Fibroblast of lung (primary cell): ENCODE measurements at regions not wholly inside any gene's neighbourhood (a gene's known extent, or its start where the extent isn't known, plus 50 kb on each side); places are given as distances from the start of the nearest gene placed in this dataset.

Experiments used
- DNase-seq, 2 donors: peaks; one replicate each; pipeline versions ENCODE4 v3.0.0 to v3.0.0-alpha.2; 2010; ENCODE audit warnings: low read depth in 2 of 2
- H2AFZ ChIP-seq: 2 replicates; pipeline ENCODE4 v1.5.1; 2012; ENCODE audit warnings: low read length, control low read depth, inconsistent platforms
- H3K27ac ChIP-seq: 2 replicates; pipeline ENCODE4 v1.5.1; 2011; ENCODE audit warnings: low read length, control low read depth; ENCODE audit not compliant: insufficient read depth
- H3K27me3 ChIP-seq: 2 replicates; pipeline ENCODE4 v1.5.1; 2011; ENCODE audit warnings: mild to moderate bottlenecking, low read length; ENCODE audit not compliant: control insufficient read depth, insufficient read depth
- H3K36me3 ChIP-seq: 2 replicates; pipeline ENCODE4 v1.5.1; 2011; ENCODE audit warnings: low read length; ENCODE audit not compliant: control insufficient read depth, insufficient read depth
- H3K4me1 ChIP-seq: 2 replicates; pipeline ENCODE4 v1.5.1; 2011; ENCODE audit warnings: low read length; ENCODE audit not compliant: control insufficient read depth, insufficient read depth; ENCODE audit errors: extremely low read depth
- H3K4me2 ChIP-seq: 2 replicates; pipeline ENCODE4 v1.5.1; 2011; ENCODE audit warnings: low read length, control low read depth; ENCODE audit not compliant: insufficient read depth; ENCODE audit errors: extremely low read depth
- H3K4me3 ChIP-seq, 4 experiments: fragments of 200-600 bp in 1 of 4; sonication (generic) in 1 of 4; replicated peaks in 1 of 4; 2 replicates each; pipeline ENCODE4 v1.5.1; 2011 to 2016; ENCODE audit warnings: low read length in 4 of 4, low read depth in 3 of 4, mild to moderate bottlenecking in 3 of 4, control low read depth in 2 of 4, inconsistent platforms in 1 of 4, mixed read lengths in 1 of 4; ENCODE audit not compliant: insufficient read depth in 1 of 4; ENCODE audit errors: control extremely low read depth in 1 of 4
- H3K79me2 ChIP-seq: 2 replicates; pipeline ENCODE4 v1.5.1; 2012; ENCODE audit warnings: mild to moderate bottlenecking, low read length, inconsistent platforms; ENCODE audit not compliant: control insufficient read depth, insufficient read depth
- H3K9ac ChIP-seq: 2 replicates; pipeline ENCODE4 v1.5.1; 2011; ENCODE audit warnings: mild to moderate bottlenecking, low read length, control low read depth; ENCODE audit not compliant: insufficient read depth
- H3K9me3 ChIP-seq: 2 replicates; pipeline ENCODE4 v1.5.1; 2012; ENCODE audit warnings: low read depth, low read length; ENCODE audit not compliant: control insufficient read depth, insufficient read depth
- H4K20me1 ChIP-seq: 2 replicates; pipeline ENCODE4 v1.5.1; 2011; ENCODE audit warnings: low read length; ENCODE audit not compliant: control insufficient read depth, insufficient read depth; ENCODE audit errors: extremely low read depth
- EZH2 ChIP-seq: IDR thresholded peaks from 2 replicates; pipeline ENCODE4 v1.5.1; 2012; ENCODE audit warnings: low read length, control low read depth, mild to moderate bottlenecking; ENCODE audit errors: missing control alignments
- TF ChIP-seq, protein P1 (sequence below), 2 donors: IDR thresholded peaks in 1 of 2; conservative IDR thresholded peaks in 1 of 2; 1 replicate in 1 of 2; 2 replicates in 1 of 2; pipeline ENCODE4 v1.5.1; 2011 to 2012; ENCODE audit warnings: low read length in 2 of 2, control low read depth in 1 of 2, inconsistent platforms in 1 of 2, low read depth in 1 of 2, mild to moderate bottlenecking in 1 of 2

DNA sequence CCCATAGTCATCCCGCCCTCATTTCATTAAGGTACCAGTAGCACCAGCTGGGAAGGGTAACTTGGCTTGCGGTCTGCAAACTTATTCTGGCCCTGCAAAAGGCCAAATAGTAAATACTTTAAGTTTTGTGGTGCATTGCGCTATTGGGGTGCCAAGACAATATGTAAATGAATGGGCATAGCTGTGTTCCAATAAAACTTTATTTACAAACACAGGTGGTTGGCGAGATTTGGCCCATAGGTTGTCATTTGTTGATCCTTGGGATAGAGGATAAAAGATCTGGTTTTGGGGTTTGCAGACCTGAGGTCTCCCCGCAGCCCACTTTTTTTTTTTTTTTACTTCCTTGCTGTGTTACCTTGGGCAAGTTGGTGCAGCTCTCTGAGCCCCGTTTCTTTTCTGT is 127.4 kb downstream of the MIAT start:
- no peak overlapping the region for H3K27ac ChIP-seq
- TF ChIP-seq, protein P1, sequence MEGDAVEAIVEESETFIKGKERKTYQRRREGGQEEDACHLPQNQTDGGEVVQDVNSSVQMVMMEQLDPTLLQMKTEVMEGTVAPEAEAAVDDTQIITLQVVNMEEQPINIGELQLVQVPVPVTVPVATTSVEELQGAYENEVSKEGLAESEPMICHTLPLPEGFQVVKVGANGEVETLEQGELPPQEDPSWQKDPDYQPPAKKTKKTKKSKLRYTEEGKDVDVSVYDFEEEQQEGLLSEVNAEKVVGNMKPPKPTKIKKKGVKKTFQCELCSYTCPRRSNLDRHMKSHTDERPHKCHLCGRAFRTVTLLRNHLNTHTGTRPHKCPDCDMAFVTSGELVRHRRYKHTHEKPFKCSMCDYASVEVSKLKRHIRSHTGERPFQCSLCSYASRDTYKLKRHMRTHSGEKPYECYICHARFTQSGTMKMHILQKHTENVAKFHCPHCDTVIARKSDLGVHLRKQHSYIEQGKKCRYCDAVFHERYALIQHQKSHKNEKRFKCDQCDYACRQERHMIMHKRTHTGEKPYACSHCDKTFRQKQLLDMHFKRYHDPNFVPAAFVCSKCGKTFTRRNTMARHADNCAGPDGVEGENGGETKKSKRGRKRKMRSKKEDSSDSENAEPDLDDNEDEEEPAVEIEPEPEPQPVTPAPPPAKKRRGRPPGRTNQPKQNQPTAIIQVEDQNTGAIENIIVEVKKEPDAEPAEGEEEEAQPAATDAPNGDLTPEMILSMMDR (conservative IDR thresholded peaks at IDR 0.05 in 1 of 2, IDR thresholded peaks at IDR 0.05 in 1 of 2; ENCODE audit: low read depth in 1 of 2, low read length in 2 of 2), result no peak
- no peak for TF ChIP-seq EZH2
- H3K4me1 ChIP-seq, result no peaks in the 10 kb centered on the region
- H3K27me3 ChIP-seq, result no peaks in the 10 kb centered on the region
- no peak overlapping the region for H3K4me2 ChIP-seq
- no peak for DNase-seq
- H4K20me1 ChIP-seq, result no peaks in the 10 kb centered on the region
- no peaks in the 10 kb centered on the region for H3K36me3 ChIP-seq
- H3K79me2 ChIP-seq, result no peaks in the 10 kb centered on the region
- H3K9me3 ChIP-seq, result no peaks in the 10 kb centered on the region
- no peak overlapping the region for H2AFZ ChIP-seq
- no peak overlapping the region for H3K4me3 ChIP-seq
- no peak overlapping the region for H3K9ac ChIP-seq

DNA sequence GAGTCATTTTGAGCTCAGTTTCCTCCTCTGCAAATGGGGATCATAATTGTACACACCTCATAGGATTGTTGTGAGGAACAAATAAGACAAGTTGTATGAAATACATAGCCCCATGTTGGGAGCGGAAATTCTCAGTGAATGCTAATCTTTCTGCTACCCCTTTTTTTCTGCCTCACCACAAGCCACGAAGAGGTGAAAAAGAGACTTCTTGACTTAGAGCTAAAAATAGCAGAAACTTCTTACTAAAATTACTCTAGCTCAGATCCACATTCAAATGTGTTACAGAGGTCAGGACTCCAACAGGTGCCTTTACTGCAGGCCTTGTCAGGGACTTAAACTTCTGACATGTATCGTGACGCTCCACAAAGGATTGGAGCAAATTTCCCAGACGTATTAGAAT is 128.5 kb downstream of the MIAT start:
- H3K27me3 ChIP-seq, result no peaks in the 10 kb centered on the region
- no peaks in the 10 kb centered on the region for H3K36me3 ChIP-seq
- no peak for TF ChIP-seq EZH2
- TF ChIP-seq, protein P1 (conservative IDR thresholded peaks at IDR 0.05 in 1 of 2, IDR thresholded peaks at IDR 0.05 in 1 of 2; ENCODE audit: low read depth in 1 of 2, low read length in 2 of 2), result no peak
- H4K20me1 ChIP-seq, result no peaks in the 10 kb centered on the region
- no peak for DNase-seq
- H3K27ac ChIP-seq, result no peak overlapping the region
- H3K4me2 ChIP-seq, result no peak overlapping the region
- H3K4me1 ChIP-seq, result no peaks in the 10 kb centered on the region
- no peak overlapping the region for H3K9ac ChIP-seq
- H3K79me2 ChIP-seq, result no peaks in the 10 kb centered on the region
- H3K9me3 ChIP-seq, result no peaks in the 10 kb centered on the region
- no peak overlapping the region for H3K4me3 ChIP-seq
- H2AFZ ChIP-seq, result no peak overlapping the region

DNA sequence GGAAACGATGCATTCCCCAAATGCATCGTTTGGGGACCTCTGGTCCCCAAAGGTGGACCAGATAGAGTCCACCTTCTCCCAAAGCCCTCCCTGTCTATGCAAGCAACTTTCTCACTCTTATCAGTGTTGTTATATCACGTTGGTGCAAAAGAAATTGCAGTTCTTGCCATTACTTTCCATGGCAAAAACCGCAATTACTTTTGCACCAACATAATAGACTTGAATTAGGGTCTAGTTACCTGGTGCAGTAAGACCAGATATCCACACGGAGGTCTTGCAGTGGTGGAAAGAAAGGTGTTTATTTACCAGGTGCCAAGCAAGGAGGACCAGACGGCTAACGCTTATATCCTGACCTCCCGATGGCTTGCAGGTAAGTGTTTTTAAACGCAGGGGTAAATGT is 129.0 kb downstream of the MIAT start:
- Histone ChIP-seq H2AFZ (no peak overlapping the region), H3K79me2 (no peaks in the 10 kb centered on the region), H3K4me1 (no peaks in the 10 kb centered on the region), H3K27me3 (no peaks in the 10 kb centered on the region), H3K27ac (no peak overlapping the region), H3K9me3 (no peaks in the 10 kb centered on the region), H4K20me1 (no peaks in the 10 kb centered on the region), H3K4me2 (no peak overlapping the region), H3K9ac (no peak overlapping the region), H3K36me3 (no peaks in the 10 kb centered on the region), H3K4me3 (no peak overlapping the region)
- DNase-seq, result no peak
- TF ChIP-seq, protein P1 (conservative IDR thresholded peaks at IDR 0.05 in 1 of 2, IDR thresholded peaks at IDR 0.05 in 1 of 2; ENCODE audit: low read depth in 1 of 2, low read length in 2 of 2), result no peak
- no peak for TF ChIP-seq EZH2
